ENCODE measurements at regions not wholly inside any gene's neighbourhood (a gene's known extent, or its start where the extent isn't known, plus 50 kb on each side); places are given as distances from the start of the nearest gene placed in this dataset.
"Not testable (repeated sequence)": the region's sequence is repeated elsewhere in the genome, so short reads cannot be mapped to it uniquely, and the experiment has no call there.

GRCh38 chr5:98227489-98227888, 546.0 kb upstream of the RGMB start:
- POLR2A ChIA-PET = no interaction called here
- CTCF ChIA-PET = no interaction called here

GRCh38 chr5:98231089-98231488, 542.4 kb upstream of the RGMB start:
- POLR2A ChIA-PET = no interaction called here
- CTCF ChIA-PET = no interaction called here

- CTCF ChIA-PET = not testable (repeated sequence)
Measured at GRCh38 chr5:98237794-98238193, 535.7 kb upstream of the RGMB start.

GRCh38 chr5:98243972-98244371, 529.5 kb upstream of the RGMB start:
- ChIA-PET CTCF (no interaction called here), POLR2A (no interaction called here)

More at GRCh38 chr5:98237794-98238193, 535.7 kb upstream of the RGMB start:
- POLR2A ChIA-PET = not testable (repeated sequence)

DNA sequence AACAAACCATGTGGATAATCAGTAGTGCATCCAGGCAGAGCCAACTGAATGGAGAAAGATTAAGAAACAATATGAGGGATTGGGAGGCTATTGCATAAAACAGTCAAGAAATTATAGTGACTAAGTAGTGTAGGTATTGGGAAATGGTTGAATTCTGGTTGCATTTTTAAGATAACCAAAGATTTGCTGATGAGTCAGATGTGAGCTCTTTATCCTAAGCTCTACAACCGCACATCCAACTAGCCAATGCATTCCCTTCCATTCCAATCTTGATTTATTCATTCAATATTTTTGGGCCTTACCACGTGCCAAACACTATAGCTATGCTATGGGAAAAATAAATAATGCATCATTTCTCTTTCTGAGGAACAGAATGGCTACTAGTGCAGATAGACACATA, 524.5 kb upstream of the RGMB start:
- POLR2A ChIA-PET = no interaction called here

DNA sequence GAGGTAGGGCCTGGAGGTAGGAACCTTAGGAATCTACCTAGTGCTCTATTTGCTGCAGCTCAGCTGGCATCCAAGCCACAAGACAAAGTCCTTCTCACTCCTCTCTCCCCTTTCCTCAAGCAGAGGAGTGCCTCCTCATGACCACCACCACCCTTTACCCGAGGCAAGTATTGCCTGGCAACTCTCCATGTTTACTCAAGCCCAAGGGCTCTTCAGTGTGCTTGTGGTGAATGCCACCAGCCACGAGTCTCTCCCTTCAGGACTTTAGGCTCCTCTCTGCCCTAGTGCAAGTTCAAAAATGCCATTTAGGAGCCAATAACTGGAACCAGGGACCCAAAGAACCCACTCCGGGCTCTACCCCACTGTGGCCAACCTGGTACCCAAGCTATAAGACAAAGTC, 514.5 kb upstream of the RGMB start:
- ChIA-PET CTCF (no interaction called here), POLR2A (no interaction called here)

More for the DNA sequence above, 524.5 kb upstream of the RGMB start:
- CTCF ChIA-PET = no interaction called here

DNA sequence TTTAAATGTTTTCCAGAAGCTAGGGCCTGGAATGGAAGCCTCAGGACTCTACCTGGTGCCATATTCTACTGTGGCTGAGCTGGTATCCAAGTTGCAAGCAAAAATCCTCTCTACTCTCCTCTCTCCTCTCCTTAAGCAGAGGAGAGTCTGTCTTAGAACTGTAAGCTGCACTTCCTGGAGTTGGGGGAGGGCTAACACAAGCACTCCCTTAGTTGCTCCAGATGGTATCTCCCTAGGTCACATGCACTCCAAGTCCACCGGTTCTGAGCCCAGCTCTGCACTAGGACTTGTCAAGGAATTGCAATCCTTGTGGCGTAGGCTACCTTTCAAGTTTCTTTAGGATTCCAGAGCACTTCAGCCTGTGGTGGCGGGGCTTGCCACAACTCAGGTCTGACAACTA, 513.9 kb upstream of the RGMB start:
- ChIA-PET POLR2A (no interaction called here), CTCF (no interaction called here)

DNA sequence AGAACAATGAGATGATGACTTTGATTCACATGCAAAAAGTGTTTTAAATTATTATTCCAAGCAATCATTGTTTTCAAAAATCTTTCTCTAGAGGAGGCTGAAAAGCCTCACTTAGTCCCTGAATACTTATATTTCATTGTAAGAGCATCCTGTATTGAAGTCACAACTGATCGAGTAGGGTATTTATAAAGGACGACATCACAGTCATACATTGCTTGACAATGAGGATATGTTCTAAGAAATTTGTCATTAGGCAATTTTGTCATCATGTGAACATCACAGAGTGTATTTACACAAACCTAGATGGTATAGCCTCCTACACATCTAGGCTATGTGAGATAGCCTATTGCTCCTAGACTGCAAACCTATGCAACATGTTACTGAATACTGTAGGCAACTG, 510.4 kb upstream of the RGMB start:
- POLR2A ChIA-PET = no interaction called here
- CTCF ChIA-PET = no interaction called here

- CTCF ChIA-PET = no interaction called here
- POLR2A ChIA-PET = no interaction called here
Measured at GRCh38 chr5:98268162-98268860, 505.2 kb upstream of the RGMB start.

GRCh38 chr5:98275980-98276379, 497.5 kb upstream of the RGMB start:
- CTCF ChIA-PET = no interaction called here
- POLR2A ChIA-PET = no interaction called here

GRCh38 chr5:98282521-98282920, 490.9 kb upstream of the RGMB start:
- ChIA-PET POLR2A (no interaction called here), CTCF (no interaction called here)

GRCh38 chr5:98292496-98292895, 481.0 kb upstream of the RGMB start:
- ChIA-PET CTCF (no interaction called here), POLR2A (no interaction called here)

- ChIA-PET POLR2A (no interaction called here), CTCF (no interaction called here)
Measured at GRCh38 chr5:98296426-98296825, 477.0 kb upstream of the RGMB start.

DNA sequence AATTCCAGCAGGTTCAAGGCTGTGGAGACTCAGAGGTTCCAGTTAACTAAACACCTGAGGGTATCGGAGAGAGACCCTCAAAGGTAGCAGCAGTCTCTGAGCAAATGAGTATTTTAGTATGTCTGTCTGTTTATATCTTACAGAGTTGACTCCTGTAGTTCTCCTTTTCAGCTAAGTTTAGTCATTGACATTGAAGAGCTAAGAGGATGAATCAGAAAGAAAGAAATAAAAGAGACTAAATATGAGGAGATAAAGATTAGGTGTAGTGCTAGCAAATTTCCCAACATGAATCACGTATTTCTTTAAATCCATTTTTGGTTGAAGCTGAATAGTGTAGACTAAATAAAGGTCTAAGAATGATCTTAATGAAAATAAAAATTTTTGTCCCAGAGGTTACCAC, 474.0 kb upstream of the RGMB start:
- ChIA-PET POLR2A (no interaction called here), CTCF (no interaction called here)

DNA sequence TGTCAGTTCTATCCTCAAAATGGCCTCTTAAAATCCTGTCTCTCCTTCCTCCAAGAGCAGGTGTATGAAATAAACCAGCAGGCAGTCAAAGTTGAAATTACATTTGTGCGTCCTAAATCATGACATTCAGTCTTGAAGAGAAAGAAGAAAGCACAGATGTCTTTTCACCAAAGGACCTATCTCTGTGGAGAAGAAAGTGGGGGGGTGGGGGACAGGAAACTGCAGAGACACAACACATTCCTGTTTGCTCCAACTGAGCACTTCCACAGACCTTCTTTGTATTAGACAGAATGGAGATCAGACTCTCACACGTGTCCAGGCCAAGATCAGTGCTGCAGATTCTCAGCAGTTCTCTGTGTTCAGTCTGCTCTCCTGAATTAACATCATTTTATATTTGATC, 471.9 kb upstream of the RGMB start:
- ChIA-PET POLR2A (no interaction called here), CTCF (no interaction called here)

GRCh38 chr5:98307811-98308210, 465.7 kb upstream of the RGMB start:
- ChIA-PET CTCF (no interaction called here), POLR2A (no interaction called here)

GRCh38 chr5:98308231-98308630, 465.2 kb upstream of the RGMB start:
- POLR2A ChIA-PET = no interaction called here
- CTCF ChIA-PET = no interaction called here

DNA sequence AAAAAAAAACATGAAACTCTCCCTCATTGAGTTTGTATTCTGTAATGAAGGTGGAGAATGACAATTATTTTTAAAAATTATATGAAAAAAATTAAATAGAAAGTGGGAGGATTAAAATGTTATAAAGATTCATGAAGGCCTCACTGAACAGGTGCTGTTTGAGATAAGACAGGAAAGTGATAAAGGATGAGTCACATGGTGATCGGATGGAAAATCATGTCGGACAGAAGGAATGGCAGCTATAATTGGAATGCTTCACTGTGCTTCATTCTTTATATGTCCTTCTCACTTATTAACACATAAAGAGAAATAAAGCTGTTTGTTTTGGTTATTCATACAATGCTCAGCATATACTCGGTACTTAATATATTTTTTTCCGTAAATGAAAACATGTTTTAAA, 464.5 kb upstream of the RGMB start:
- ChIA-PET POLR2A (no interaction called here), CTCF (no interaction called here)

GRCh38 chr5:98309785-98310598, 463.5 kb upstream of the RGMB start:
- POLR2A ChIA-PET = no interaction called here
- CTCF ChIA-PET = no interaction called here

GRCh38 chr5:98314292-98314691, 459.2 kb upstream of the RGMB start:
- ChIA-PET CTCF (no interaction called here), POLR2A (no interaction called here)

DNA sequence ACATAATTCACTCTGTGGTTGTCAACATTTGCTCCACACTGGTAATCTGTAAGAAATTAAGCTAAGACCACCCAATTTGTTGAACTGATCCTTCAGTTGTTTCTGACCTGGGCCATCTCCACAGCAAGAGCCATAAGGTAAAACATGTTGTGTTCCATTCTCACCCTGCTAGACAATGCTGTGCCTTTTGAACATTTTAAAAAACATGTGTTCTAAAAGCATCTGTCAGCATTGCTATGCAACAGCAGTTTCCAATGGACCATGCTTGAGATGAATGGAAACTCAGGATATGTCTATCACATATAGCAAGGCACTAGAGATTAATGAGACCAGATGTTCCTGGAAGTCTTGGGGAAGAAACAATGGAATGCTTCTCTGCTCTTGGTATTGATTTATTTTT, 455.1 kb upstream of the RGMB start:
- CTCF ChIA-PET = no interaction called here
- POLR2A ChIA-PET = no interaction called here

Data from activated CD8-positive, alpha-beta memory T cell treated with anti-CD3 and anti-CD28 coated beads for 36 hours (primary cell).